ENCODE measurements at regions not wholly inside any gene's neighbourhood (a gene's known extent, or its start where the extent isn't known, plus 50 kb on each side); places are given as distances from the start of the nearest gene placed in this dataset.
A peak's percentile ranks its signal among the peaks of the same experiment; 100 is the strongest.

- H3K27me3 ChIP-seq = 0 out of 2 replicates have a peak, but pooled peaks cover 3% of the 10 kb centered on the region
- no peaks in the 10 kb centered on the region for H3K9me3 ChIP-seq (replicated peaks)
- H3K36me3 ChIP-seq = no peaks in the 10 kb centered on the region
- H3K4me1 ChIP-seq = no peaks in the 10 kb centered on the region
- H3K4me3 ChIP-seq = no peak overlapping the region
- no peak for DNase-seq
- no peak overlapping the region for H3K27ac ChIP-seq
These were observed 476.3 kb downstream of the DTHD1 start for GRCh38 chr4:36757580-36758311.

GRCh38 chr4:36758312-36759178, 477.1 kb downstream of the DTHD1 start:
- DNase-seq = no peak

GRCh38 chr4:36761607-36762006, 480.2 kb downstream of the DTHD1 start:
- H3K4me3 ChIP-seq = no peak overlapping the region
- 0 out of 2 replicates have a peak, but pooled peaks cover 3% of the 10 kb centered on the region for H3K27me3 ChIP-seq
- H3K27ac ChIP-seq = no peak overlapping the region
- H3K4me1 ChIP-seq = no peaks in the 10 kb centered on the region
- H3K9me3 ChIP-seq (replicated peaks) = no peaks in the 10 kb centered on the region
- no peak for DNase-seq
- H3K36me3 ChIP-seq = no peaks in the 10 kb centered on the region

More at GRCh38 chr4:36758312-36759178, 477.1 kb downstream of the DTHD1 start:
- H3K36me3 ChIP-seq = no peaks in the 10 kb centered on the region
- H3K4me1 ChIP-seq = no peaks in the 10 kb centered on the region
- H3K9me3 ChIP-seq (replicated peaks) = no peaks in the 10 kb centered on the region
- H3K4me3 ChIP-seq = no peak overlapping the region
- 0 out of 2 replicates have a peak, but pooled peaks cover 3% of the 10 kb centered on the region for H3K27me3 ChIP-seq
- H3K27ac ChIP-seq = no peak overlapping the region

GRCh38 chr4:36763814-36764213, 480.7 kb upstream of the NWD2 start:
- H3K4me3 ChIP-seq = no peak overlapping the region
- H3K36me3 ChIP-seq = no peaks in the 10 kb centered on the region
- no peak for DNase-seq
- H3K9me3 ChIP-seq (replicated peaks) = no peaks in the 10 kb centered on the region
- H3K27ac ChIP-seq = no peak overlapping the region
- no peaks in the 10 kb centered on the region for H3K4me1 ChIP-seq
- H3K27me3 ChIP-seq = 0 out of 2 replicates have a peak, but pooled peaks cover 3% of the 10 kb centered on the region

GRCh38 chr4:36767596-36767995, 476.9 kb upstream of the NWD2 start:
- no peaks in the 10 kb centered on the region for H3K36me3 ChIP-seq
- H3K4me3 ChIP-seq = no peak overlapping the region
- H3K27ac ChIP-seq = no peak overlapping the region
- no peaks in the 10 kb centered on the region for H3K9me3 ChIP-seq (replicated peaks)
- no peak for DNase-seq
- no peaks in the 10 kb centered on the region for H3K4me1 ChIP-seq
- no peaks in the 10 kb centered on the region for H3K27me3 ChIP-seq

- H3K27ac ChIP-seq = no peak overlapping the region
These were observed 473.0 kb upstream of the NWD2 start for GRCh38 chr4:36771411-36772153.

GRCh38 chr4:36772154-36772516, 472.4 kb upstream of the NWD2 start:
- H3K4me3 ChIP-seq = no peak overlapping the region
- no peak overlapping the region for H3K27ac ChIP-seq
- no peaks in the 10 kb centered on the region for H3K27me3 ChIP-seq
- H3K9me3 ChIP-seq (replicated peaks) = no peaks in the 10 kb centered on the region
- no peaks in the 10 kb centered on the region for H3K36me3 ChIP-seq
- DNase-seq = no peak
- no peaks in the 10 kb centered on the region for H3K4me1 ChIP-seq

More at GRCh38 chr4:36771411-36772153, 473.0 kb upstream of the NWD2 start:
- DNase-seq = no peak
- Histone ChIP-seq H3K27me3 (no peaks in the 10 kb centered on the region), H3K36me3 (no peaks in the 10 kb centered on the region), H3K4me1 (no peaks in the 10 kb centered on the region), H3K4me3 (no peak overlapping the region), H3K9me3 (replicated peaks) (no peaks in the 10 kb centered on the region)

GRCh38 chr4:36773467-36773866, 471.1 kb upstream of the NWD2 start:
- no peak for DNase-seq
- no peak overlapping the region for H3K27ac ChIP-seq
- no peaks in the 10 kb centered on the region for H3K4me1 ChIP-seq
- H3K36me3 ChIP-seq = no peaks in the 10 kb centered on the region
- no peaks in the 10 kb centered on the region for H3K9me3 ChIP-seq (replicated peaks)
- no peaks in the 10 kb centered on the region for H3K27me3 ChIP-seq
- H3K4me3 ChIP-seq = no peak overlapping the region

GRCh38 chr4:36775544-36775943, 469.0 kb upstream of the NWD2 start:
- no peak for DNase-seq
- Histone ChIP-seq H3K27me3 (no peaks in the 10 kb centered on the region), H3K9me3 (replicated peaks) (no peaks in the 10 kb centered on the region)

GRCh38 chr4:36779601-36780000, 464.9 kb upstream of the NWD2 start:
- H3K36me3 ChIP-seq = no peaks in the 10 kb centered on the region
- H3K4me1 ChIP-seq = no peaks in the 10 kb centered on the region; the same call in 1 of the 2 replicates
- no peaks in the 10 kb centered on the region for H3K9me3 ChIP-seq (replicated peaks)
- no peaks in the 10 kb centered on the region for H3K27me3 ChIP-seq
- no peak for DNase-seq
- no peak overlapping the region for H3K27ac ChIP-seq
- no peak overlapping the region for H3K4me3 ChIP-seq

More at GRCh38 chr4:36775544-36775943, 469.0 kb upstream of the NWD2 start:
- Histone ChIP-seq H3K4me3 (no peak overlapping the region), H3K36me3 (no peaks in the 10 kb centered on the region), H3K4me1 (no peaks in the 10 kb centered on the region), H3K27ac (no peak overlapping the region)

GRCh38 chr4:36785973-36786372, 458.6 kb upstream of the NWD2 start:
- peaks cover 16% of the 10 kb centered on the region for H3K4me1 ChIP-seq
- no peaks in the 10 kb centered on the region for H3K36me3 ChIP-seq
- H3K27me3 ChIP-seq = no peaks in the 10 kb centered on the region
- H3K9me3 ChIP-seq (replicated peaks) = no peaks in the 10 kb centered on the region
- no peak for DNase-seq
- H3K27ac ChIP-seq = peak overlapping the region; percentile 5; the same call in 1 of the 2 replicates
- no peak overlapping the region for H3K4me3 ChIP-seq

GRCh38 chr4:36786519-36786918, 458.0 kb upstream of the NWD2 start:
- Histone ChIP-seq H3K4me1 (peaks cover 20% of the 10 kb centered on the region), H3K9me3 (replicated peaks) (no peaks in the 10 kb centered on the region), H3K27me3 (no peaks in the 10 kb centered on the region), H3K27ac (peak overlapping the region; percentile 33), H3K36me3 (no peaks in the 10 kb centered on the region), H3K4me3 (no peak overlapping the region)
- peak; percentile 51 to 66 for DNase-seq

GRCh38 chr4:36794716-36795115, 449.8 kb upstream of the NWD2 start:
- Histone ChIP-seq H3K36me3 (no peaks in the 10 kb centered on the region), H3K27ac (no peak overlapping the region), H3K4me3 (no peak overlapping the region), H3K4me1 (peaks cover 23% of the 10 kb centered on the region), H3K9me3 (replicated peaks) (no peaks in the 10 kb centered on the region), H3K27me3 (no peaks in the 10 kb centered on the region)
- no peak for DNase-seq

- H3K4me1 ChIP-seq = no peaks in the 10 kb centered on the region
- H3K36me3 ChIP-seq = no peaks in the 10 kb centered on the region
- H3K4me3 ChIP-seq = no peak overlapping the region
- no peak for DNase-seq
- H3K27ac ChIP-seq = no peak overlapping the region
- H3K27me3 ChIP-seq = no peaks in the 10 kb centered on the region
- no peaks in the 10 kb centered on the region for H3K9me3 ChIP-seq (replicated peaks)
These were observed 432.4 kb upstream of the NWD2 start for GRCh38 chr4:36812149-36812548.

- H3K36me3 ChIP-seq = no peaks in the 10 kb centered on the region
- no peaks in the 10 kb centered on the region for H3K9me3 ChIP-seq (replicated peaks)
- DNase-seq = no peak
- H3K27me3 ChIP-seq = no peaks in the 10 kb centered on the region
- no peak overlapping the region for H3K27ac ChIP-seq
- no peak overlapping the region for H3K4me3 ChIP-seq
- H3K4me1 ChIP-seq = no peaks in the 10 kb centered on the region
These were observed 429.0 kb upstream of the NWD2 start for GRCh38 chr4:36815536-36815935.
